Progenitor cell of endocrine pancreas (in vitro differentiated cells): ENCODE measurements at regions not wholly inside any gene's neighbourhood (a gene's known extent, or its start where the extent isn't known, plus 50 kb on each side); places are given as distances from the start of the nearest gene placed in this dataset.
A peak's percentile ranks its signal among the peaks of the same experiment; 100 is the strongest.

Experiments used
- DNase-seq: peaks from one replicate; pipeline ENCODE4 v3.0.0; 2021; ENCODE audit warnings: low spot score; ENCODE audit not compliant: unreplicated experiment
- H3K27ac Mint-ChIP-seq: 2 replicates; pipeline ENCODE4 v1.8.0; 2021; ENCODE audit warnings: mild to moderate bottlenecking, moderate library complexity, mixed read lengths
- H3K27me3 Mint-ChIP-seq: 2 replicates; pipeline ENCODE4 v1.8.0; 2021; ENCODE audit warnings: mixed read lengths
- H3K36me3 Mint-ChIP-seq: 2 replicates; pipeline ENCODE4 v1.8.0; 2022; ENCODE audit warnings: mixed read lengths; ENCODE audit not compliant: insufficient read depth
- H3K4me1 Mint-ChIP-seq: 2 replicates; pipeline ENCODE4 v1.8.0; 2021; ENCODE audit warnings: low read depth, mixed read lengths
- H3K4me3 Mint-ChIP-seq: 2 replicates; pipeline ENCODE4 v1.8.0; 2021; ENCODE audit warnings: low read depth, mild to moderate bottlenecking, moderate library complexity, mixed read lengths
- H3K9me3 Mint-ChIP-seq: 2 replicates; pipeline ENCODE4 v1.8.0; 2021; ENCODE audit warnings: low read depth, mixed read lengths
- TF ChIP-seq, protein P1 (sequence below): fragments of 200-600 bp; sonication (generic); IDR thresholded peaks from one replicate; pipeline ENCODE4 v1.5.0; 2021; ENCODE audit warnings: antibody characterized with exemption, mild to moderate bottlenecking; ENCODE audit not compliant: unreplicated experiment

DNA sequence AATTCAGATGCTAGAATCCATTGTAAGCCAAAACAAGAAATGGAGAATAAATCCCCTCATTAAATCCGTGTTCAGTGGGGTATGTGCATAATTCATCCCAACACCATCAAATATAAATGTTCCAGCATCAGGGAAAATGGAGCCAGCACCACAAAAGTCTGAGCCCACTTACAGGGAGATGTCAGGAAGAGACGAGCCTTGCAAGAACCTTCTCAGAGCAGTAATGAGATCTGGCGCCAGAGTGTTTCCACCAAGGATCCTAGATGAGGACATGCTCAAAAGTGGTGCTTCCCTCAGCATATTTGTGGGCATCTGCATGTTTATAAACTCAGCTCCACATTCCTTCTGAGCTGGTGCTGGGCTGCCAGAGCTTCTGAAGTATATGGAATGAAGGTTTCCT is 541.9 kb upstream of the C16orf82 start:
- TF ChIP-seq, protein P1, sequence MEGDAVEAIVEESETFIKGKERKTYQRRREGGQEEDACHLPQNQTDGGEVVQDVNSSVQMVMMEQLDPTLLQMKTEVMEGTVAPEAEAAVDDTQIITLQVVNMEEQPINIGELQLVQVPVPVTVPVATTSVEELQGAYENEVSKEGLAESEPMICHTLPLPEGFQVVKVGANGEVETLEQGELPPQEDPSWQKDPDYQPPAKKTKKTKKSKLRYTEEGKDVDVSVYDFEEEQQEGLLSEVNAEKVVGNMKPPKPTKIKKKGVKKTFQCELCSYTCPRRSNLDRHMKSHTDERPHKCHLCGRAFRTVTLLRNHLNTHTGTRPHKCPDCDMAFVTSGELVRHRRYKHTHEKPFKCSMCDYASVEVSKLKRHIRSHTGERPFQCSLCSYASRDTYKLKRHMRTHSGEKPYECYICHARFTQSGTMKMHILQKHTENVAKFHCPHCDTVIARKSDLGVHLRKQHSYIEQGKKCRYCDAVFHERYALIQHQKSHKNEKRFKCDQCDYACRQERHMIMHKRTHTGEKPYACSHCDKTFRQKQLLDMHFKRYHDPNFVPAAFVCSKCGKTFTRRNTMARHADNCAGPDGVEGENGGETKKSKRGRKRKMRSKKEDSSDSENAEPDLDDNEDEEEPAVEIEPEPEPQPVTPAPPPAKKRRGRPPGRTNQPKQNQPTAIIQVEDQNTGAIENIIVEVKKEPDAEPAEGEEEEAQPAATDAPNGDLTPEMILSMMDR = no peak
- H3K27me3 Mint-ChIP-seq = peaks cover 5% of the 10 kb centered on the region
- no peak for DNase-seq

DNA sequence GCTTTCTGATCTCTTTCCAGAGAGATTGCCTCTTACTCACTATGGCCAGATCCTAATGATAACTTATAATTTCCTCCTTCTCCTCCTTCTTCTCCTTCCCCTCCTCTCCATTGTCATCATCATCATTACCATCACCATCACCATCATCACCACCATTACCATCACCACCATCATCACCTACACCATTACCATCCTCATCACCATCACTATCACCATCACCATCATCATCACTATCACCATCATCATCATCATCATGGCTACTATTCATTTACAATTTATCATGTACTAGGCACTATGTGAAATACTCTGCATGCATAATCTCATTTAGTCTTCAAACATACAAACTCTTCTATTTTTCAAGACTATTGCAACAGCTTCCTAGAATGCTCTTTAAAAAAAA is 540.9 kb upstream of the C16orf82 start:
- TF ChIP-seq, protein P1 = no peak
- Mint-ChIP-seq H3K36me3 (no peaks in the 10 kb centered on the region), H3K27ac (no peak overlapping the region), H3K4me3 (no peak overlapping the region), H3K9me3 (no peaks in the 10 kb centered on the region), H3K27me3 (peaks cover 5% of the 10 kb centered on the region), H3K4me1 (no peaks in the 10 kb centered on the region)
- DNase-seq = no peak

More for the DNA sequence above, 541.9 kb upstream of the C16orf82 start:
- no peaks in the 10 kb centered on the region for H3K36me3 Mint-ChIP-seq
- H3K27ac Mint-ChIP-seq = peak overlapping the region; percentile 34
- H3K9me3 Mint-ChIP-seq = no peaks in the 10 kb centered on the region
- H3K4me1 Mint-ChIP-seq = no peaks in the 10 kb centered on the region
- H3K4me3 Mint-ChIP-seq = no peak overlapping the region

DNA sequence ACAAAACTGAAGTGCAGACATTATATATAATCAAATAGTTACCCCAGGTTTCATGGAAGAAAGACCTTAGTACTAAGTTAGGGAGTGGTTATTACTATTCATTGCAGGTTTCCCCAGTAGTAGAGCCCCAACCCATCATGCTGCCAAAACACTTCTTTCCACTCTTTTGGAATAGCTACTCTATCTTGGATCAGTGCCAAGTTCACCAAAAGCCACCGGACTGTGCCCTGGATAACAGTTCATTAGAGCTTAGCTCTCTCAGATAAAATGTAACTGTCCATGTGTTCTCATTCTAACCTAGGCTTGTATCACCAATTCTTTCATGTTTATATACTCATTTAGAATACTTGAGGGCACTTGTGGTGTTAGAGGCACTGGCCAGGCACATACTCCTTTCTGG is 540.1 kb upstream of the C16orf82 start:
- Mint-ChIP-seq H3K27ac (no peak overlapping the region), H3K9me3 (no peaks in the 10 kb centered on the region), H3K36me3 (no peaks in the 10 kb centered on the region), H3K27me3 (peaks cover 5% of the 10 kb centered on the region), H3K4me3 (no peak overlapping the region), H3K4me1 (no peaks in the 10 kb centered on the region)
- no peak for DNase-seq
- TF ChIP-seq, protein P1 = no peak

DNA sequence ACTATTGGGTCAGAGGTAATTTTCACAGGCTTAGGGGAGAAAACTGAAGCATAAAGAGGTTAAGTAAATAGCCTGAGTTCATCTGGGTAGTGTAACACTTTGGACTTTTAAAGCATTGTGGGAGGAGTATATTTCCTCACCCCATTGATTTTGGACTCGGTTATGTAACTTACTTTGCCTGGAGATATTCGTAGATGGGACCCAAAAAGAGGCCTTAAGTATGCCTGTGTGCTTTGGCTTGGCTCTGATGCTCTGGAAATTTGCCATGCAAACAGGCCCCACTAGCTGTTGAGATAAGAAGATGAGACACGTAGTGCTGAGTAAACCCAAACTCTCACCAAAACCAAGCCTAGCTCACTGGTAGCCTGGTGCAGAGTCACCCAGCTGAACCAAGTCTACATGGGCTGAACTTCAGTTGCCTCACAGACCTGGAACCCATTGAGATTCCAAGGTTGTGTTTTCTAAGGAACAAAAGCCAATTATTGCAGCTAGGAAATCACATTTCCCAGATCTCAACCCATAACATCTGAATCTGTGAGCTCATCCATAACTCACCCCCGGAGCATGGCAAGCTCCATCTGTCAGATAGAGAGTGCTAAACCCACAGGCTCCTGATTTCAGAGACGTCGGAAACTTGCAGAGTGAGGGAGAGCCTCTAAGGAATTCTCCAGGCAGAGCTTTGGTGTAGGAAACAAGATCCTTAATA is 536.0 kb upstream of the C16orf82 start:
- no peak overlapping the region for H3K4me3 Mint-ChIP-seq
- DNase-seq = no peak
- TF ChIP-seq, protein P1 = no peak
- no peaks in the 10 kb centered on the region for H3K4me1 Mint-ChIP-seq
- peaks cover 5% of the 10 kb centered on the region for H3K27me3 Mint-ChIP-seq
- H3K9me3 Mint-ChIP-seq = peaks cover 5% of the 10 kb centered on the region
- no peak overlapping the region for H3K27ac Mint-ChIP-seq
- H3K36me3 Mint-ChIP-seq = no peaks in the 10 kb centered on the region

DNA sequence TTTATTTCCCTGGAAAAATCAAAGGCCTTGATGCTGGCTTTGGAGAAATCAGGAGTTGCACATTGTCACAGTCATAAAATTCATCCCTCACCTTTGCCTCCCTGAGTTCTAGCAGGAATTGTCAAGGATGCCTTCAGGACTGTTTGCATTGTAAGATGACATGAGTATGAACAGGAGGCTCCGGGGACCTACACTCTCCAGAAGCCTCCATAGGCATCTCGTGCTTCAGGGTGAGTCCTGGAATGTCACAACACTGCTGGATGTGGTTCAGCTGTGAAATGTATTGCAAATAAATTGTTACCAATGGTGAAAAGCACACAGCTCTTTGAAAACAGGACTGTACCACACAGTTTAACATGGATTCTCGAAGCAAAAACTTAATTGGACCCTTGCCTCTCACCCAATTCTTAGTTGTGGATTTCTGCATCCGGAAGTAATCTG is 535.4 kb upstream of the C16orf82 start:
- no peak for DNase-seq
- peaks cover 5% of the 10 kb centered on the region for H3K9me3 Mint-ChIP-seq
- TF ChIP-seq, protein P1 = no peak
- no peak overlapping the region for H3K4me3 Mint-ChIP-seq
- no peak overlapping the region for H3K27ac Mint-ChIP-seq
- H3K27me3 Mint-ChIP-seq = peaks cover 3% of the 10 kb centered on the region
- H3K36me3 Mint-ChIP-seq = no peaks in the 10 kb centered on the region
- H3K4me1 Mint-ChIP-seq = no peaks in the 10 kb centered on the region
